ENCODE measurements at regions not wholly inside any gene's neighbourhood (a gene's known extent, or its start where the extent isn't known, plus 50 kb on each side); places are given as distances from the start of the nearest gene placed in this dataset.

- no peak overlapping the region for H3K4me3 ChIP-seq (ENCODE audit: low read depth, low read length)
- no peaks in the 10 kb centered on the region for H3K36me3 ChIP-seq (ENCODE audit: insufficient read depth)
- DNase-seq (ENCODE audit: extremely low spot score): no peak
- no peaks in the 10 kb centered on the region for H3K4me1 ChIP-seq (ENCODE audit: insufficient read depth)
- H3K27ac ChIP-seq (ENCODE audit: low read depth): no peak overlapping the region
These were observed 786.6 kb upstream of the CDH2 start for GRCh38 chr18:28963481-28963880.

GRCh38 chr18:28961669-28962228 is 784.8 kb upstream of the CDH2 start:
- Histone ChIP-seq H3K27ac (ENCODE audit: low read depth) (no peak overlapping the region), H3K4me3 (ENCODE audit: low read depth, low read length) (no peak overlapping the region), H3K36me3 (ENCODE audit: insufficient read depth) (no peaks in the 10 kb centered on the region), H3K4me1 (ENCODE audit: insufficient read depth) (no peaks in the 10 kb centered on the region)
- WGBS: 73% methylated on average over 8 of the region's 8 CpGs
- no peak for DNase-seq (ENCODE audit: extremely low spot score)

- H3K36me3 ChIP-seq (ENCODE audit: insufficient read depth): no peaks in the 10 kb centered on the region
- WGBS: 64% methylated on average over 2 of the region's 2 CpGs
- H3K4me1 ChIP-seq (ENCODE audit: insufficient read depth): no peaks in the 10 kb centered on the region
- no peak for DNase-seq (ENCODE audit: extremely low spot score)
- no peak overlapping the region for H3K27ac ChIP-seq (ENCODE audit: low read depth)
- no peak overlapping the region for H3K4me3 ChIP-seq (ENCODE audit: low read depth, low read length)
These were observed 783.2 kb upstream of the CDH2 start for GRCh38 chr18:28960146-28960545.

GRCh38 chr18:28952339-28952738 is 775.4 kb upstream of the CDH2 start:
- Histone ChIP-seq H3K36me3 (ENCODE audit: insufficient read depth) (no peaks in the 10 kb centered on the region), H3K27ac (ENCODE audit: low read depth) (no peak overlapping the region), H3K4me1 (ENCODE audit: insufficient read depth) (no peaks in the 10 kb centered on the region), H3K4me3 (ENCODE audit: low read depth, low read length) (no peak overlapping the region)
- DNase-seq (ENCODE audit: extremely low spot score): no peak

GRCh38 chr18:28947900-28948299 is 771.0 kb upstream of the CDH2 start:
- H3K27ac ChIP-seq (ENCODE audit: low read depth): no peak overlapping the region
- no peaks in the 10 kb centered on the region for H3K4me1 ChIP-seq (ENCODE audit: insufficient read depth)
- no peaks in the 10 kb centered on the region for H3K36me3 ChIP-seq (ENCODE audit: insufficient read depth)
- H3K4me3 ChIP-seq (ENCODE audit: low read depth, low read length): no peak overlapping the region
- no peak for DNase-seq (ENCODE audit: extremely low spot score)
- WGBS: 54% methylated on average over 1 of the region's 1 CpG

- H3K36me3 ChIP-seq (ENCODE audit: insufficient read depth): no peaks in the 10 kb centered on the region
- 29% methylated on average over 1 of the region's 1 CpG for WGBS
- no peak overlapping the region for H3K4me3 ChIP-seq (ENCODE audit: low read depth, low read length)
- no peaks in the 10 kb centered on the region for H3K4me1 ChIP-seq (ENCODE audit: insufficient read depth)
- no peak for DNase-seq (ENCODE audit: extremely low spot score)
- H3K27ac ChIP-seq (ENCODE audit: low read depth): no peak overlapping the region
These were observed 769.5 kb upstream of the CDH2 start for GRCh38 chr18:28946471-28946870.

- DNase-seq (ENCODE audit: extremely low spot score): no peak
- H3K4me1 ChIP-seq (ENCODE audit: insufficient read depth): no peaks in the 10 kb centered on the region
- 89% methylated on average over 2 of the region's 2 CpGs for WGBS
- H3K36me3 ChIP-seq (ENCODE audit: insufficient read depth): no peaks in the 10 kb centered on the region
- no peak overlapping the region for H3K27ac ChIP-seq (ENCODE audit: low read depth)
- H3K4me3 ChIP-seq (ENCODE audit: low read depth, low read length): no peak overlapping the region
These were observed 746.0 kb upstream of the CDH2 start for GRCh38 chr18:28922936-28923335.

- no peak for DNase-seq (ENCODE audit: extremely low spot score)
- H3K4me3 ChIP-seq (ENCODE audit: low read depth, low read length): no peak overlapping the region
- H3K4me1 ChIP-seq (ENCODE audit: insufficient read depth): no peaks in the 10 kb centered on the region
- no peak overlapping the region for H3K27ac ChIP-seq (ENCODE audit: low read depth)
- no peaks in the 10 kb centered on the region for H3K36me3 ChIP-seq (ENCODE audit: insufficient read depth)
These were observed 739.5 kb upstream of the CDH2 start for GRCh38 chr18:28916456-28916855.

- 24% methylated on average over 1 of the region's 1 CpG for WGBS
- H3K27ac ChIP-seq (ENCODE audit: low read depth): no peak overlapping the region
- no peaks in the 10 kb centered on the region for H3K4me1 ChIP-seq (ENCODE audit: insufficient read depth)
- H3K36me3 ChIP-seq (ENCODE audit: insufficient read depth): no peaks in the 10 kb centered on the region
- DNase-seq (ENCODE audit: extremely low spot score): no peak
- no peak overlapping the region for H3K4me3 ChIP-seq (ENCODE audit: low read depth, low read length)
These were observed 728.6 kb upstream of the CDH2 start for GRCh38 chr18:28905509-28905908.

GRCh38 chr18:28904789-28905364 is 727.9 kb upstream of the CDH2 start:
- WGBS: 68% methylated on average over 1 of the region's 1 CpG
- Histone ChIP-seq H3K4me1 (ENCODE audit: insufficient read depth) (no peaks in the 10 kb centered on the region), H3K27ac (ENCODE audit: low read depth) (no peak overlapping the region), H3K4me3 (ENCODE audit: low read depth, low read length) (no peak overlapping the region), H3K36me3 (ENCODE audit: insufficient read depth) (no peaks in the 10 kb centered on the region)
- no peak for DNase-seq (ENCODE audit: extremely low spot score)

GRCh38 chr18:28903306-28903705 is 726.4 kb upstream of the CDH2 start:
- DNase-seq (ENCODE audit: extremely low spot score): no peak
- Histone ChIP-seq H3K27ac (ENCODE audit: low read depth) (no peak overlapping the region), H3K4me1 (ENCODE audit: insufficient read depth) (no peaks in the 10 kb centered on the region), H3K4me3 (ENCODE audit: low read depth, low read length) (no peak overlapping the region), H3K36me3 (ENCODE audit: insufficient read depth) (no peaks in the 10 kb centered on the region)
- WGBS: 44% methylated on average over 1 of the region's 1 CpG

- WGBS: 36% methylated on average over 3 of the region's 3 CpGs
- no peak overlapping the region for H3K27ac ChIP-seq (ENCODE audit: low read depth)
- DNase-seq (ENCODE audit: extremely low spot score): no peak
- no peaks in the 10 kb centered on the region for H3K4me1 ChIP-seq (ENCODE audit: insufficient read depth)
- H3K36me3 ChIP-seq (ENCODE audit: insufficient read depth): peaks cover 2% of the 10 kb centered on the region
- no peak overlapping the region for H3K4me3 ChIP-seq (ENCODE audit: low read depth, low read length)
These were observed 713.9 kb upstream of the CDH2 start for GRCh38 chr18:28890791-28891190.

- Histone ChIP-seq H3K4me1 (ENCODE audit: insufficient read depth) (no peaks in the 10 kb centered on the region), H3K4me3 (ENCODE audit: low read depth, low read length) (no peak overlapping the region), H3K36me3 (ENCODE audit: insufficient read depth) (peaks cover 2% of the 10 kb centered on the region), H3K27ac (ENCODE audit: low read depth) (no peak overlapping the region)
- 96% methylated on average over 1 of the region's 1 CpG for WGBS
- no peak for DNase-seq (ENCODE audit: extremely low spot score)
These were observed 707.4 kb upstream of the CDH2 start for GRCh38 chr18:28884304-28884703.

GRCh38 chr18:28880856-28881255 is 703.9 kb upstream of the CDH2 start:
- no peaks in the 10 kb centered on the region for H3K4me1 ChIP-seq (ENCODE audit: insufficient read depth)
- no peak overlapping the region for H3K27ac ChIP-seq (ENCODE audit: low read depth)
- H3K36me3 ChIP-seq (ENCODE audit: insufficient read depth): no peaks in the 10 kb centered on the region
- no peak for DNase-seq (ENCODE audit: extremely low spot score)
- 92% methylated on average over 4 of the region's 4 CpGs for WGBS
- no peak overlapping the region for H3K4me3 ChIP-seq (ENCODE audit: low read depth, low read length)

GRCh38 chr18:28875059-28875458 is 698.1 kb upstream of the CDH2 start:
- no peaks in the 10 kb centered on the region for H3K4me1 ChIP-seq (ENCODE audit: insufficient read depth)
- WGBS: 82% methylated on average over 1 of the region's 1 CpG
- H3K36me3 ChIP-seq (ENCODE audit: insufficient read depth): no peaks in the 10 kb centered on the region
- no peak overlapping the region for H3K4me3 ChIP-seq (ENCODE audit: low read depth, low read length)
- no peak overlapping the region for H3K27ac ChIP-seq (ENCODE audit: low read depth)
- no peak for DNase-seq (ENCODE audit: extremely low spot score)
